ENCODE measurements at regions not wholly inside any gene's neighbourhood (a gene's known extent, or its start where the extent isn't known, plus 50 kb on each side); places are given as distances from the start of the nearest gene placed in this dataset.

- WGBS, 2 donors: 73 to 75% methylated on average over 2 of the region's 2 CpGs
- no peak overlapping the region for H3K27ac ChIP-seq
- H3K4me1 ChIP-seq: no peaks in the 10 kb centered on the region
- H3K27me3 ChIP-seq: no peaks in the 10 kb centered on the region
- H3K9me3 ChIP-seq: no peaks in the 10 kb centered on the region
- DNase-seq: no peak
- TF ChIP-seq EP300 (IDR thresholded peaks at IDR 0.05): no peak
- TF ChIP-seq, protein P1, sequence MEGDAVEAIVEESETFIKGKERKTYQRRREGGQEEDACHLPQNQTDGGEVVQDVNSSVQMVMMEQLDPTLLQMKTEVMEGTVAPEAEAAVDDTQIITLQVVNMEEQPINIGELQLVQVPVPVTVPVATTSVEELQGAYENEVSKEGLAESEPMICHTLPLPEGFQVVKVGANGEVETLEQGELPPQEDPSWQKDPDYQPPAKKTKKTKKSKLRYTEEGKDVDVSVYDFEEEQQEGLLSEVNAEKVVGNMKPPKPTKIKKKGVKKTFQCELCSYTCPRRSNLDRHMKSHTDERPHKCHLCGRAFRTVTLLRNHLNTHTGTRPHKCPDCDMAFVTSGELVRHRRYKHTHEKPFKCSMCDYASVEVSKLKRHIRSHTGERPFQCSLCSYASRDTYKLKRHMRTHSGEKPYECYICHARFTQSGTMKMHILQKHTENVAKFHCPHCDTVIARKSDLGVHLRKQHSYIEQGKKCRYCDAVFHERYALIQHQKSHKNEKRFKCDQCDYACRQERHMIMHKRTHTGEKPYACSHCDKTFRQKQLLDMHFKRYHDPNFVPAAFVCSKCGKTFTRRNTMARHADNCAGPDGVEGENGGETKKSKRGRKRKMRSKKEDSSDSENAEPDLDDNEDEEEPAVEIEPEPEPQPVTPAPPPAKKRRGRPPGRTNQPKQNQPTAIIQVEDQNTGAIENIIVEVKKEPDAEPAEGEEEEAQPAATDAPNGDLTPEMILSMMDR (IDR thresholded peaks at IDR 0.05): no peak
- TF ChIP-seq POLR2AphosphoS5 (IDR thresholded peaks at IDR 0.05): no peak
- H3K4me3 ChIP-seq: no peak overlapping the region
- no peak for ATAC-seq (ENCODE audit: low FRiP score in 2 of 2)
- no peaks in the 10 kb centered on the region for H3K36me3 ChIP-seq
Observed at GRCh38 chr12:118575730-118576129, 199.4 kb downstream of the SUDS3 start.

GRCh38 chr12:118581371-118581770 is 205.0 kb downstream of the SUDS3 start:
- H3K4me1 ChIP-seq: no peaks in the 10 kb centered on the region
- DNase-seq: no peak
- peaks cover 0 to 3% (median under 1%) of the 10 kb centered on the region in 4 donors for H3K9me3 ChIP-seq
- H3K36me3 ChIP-seq: no peaks in the 10 kb centered on the region
- no peaks in the 10 kb centered on the region for H3K27me3 ChIP-seq
- no peak overlapping the region for H3K4me3 ChIP-seq
- H3K27ac ChIP-seq: no peak overlapping the region
- no peak for ATAC-seq (ENCODE audit: low FRiP score in 2 of 2)
- TF ChIP-seq POLR2A (IDR thresholded peaks at IDR 0.05): no peak
- no peak for TF ChIP-seq EP300 (IDR thresholded peaks at IDR 0.05)
- TF ChIP-seq POLR2AphosphoS5 (IDR thresholded peaks at IDR 0.05): no peak
- TF ChIP-seq, protein P1 (IDR thresholded peaks at IDR 0.05): no peak
- 38 to 50% methylated on average over 1 of the region's 1 CpG for WGBS, 2 donors

DNA sequence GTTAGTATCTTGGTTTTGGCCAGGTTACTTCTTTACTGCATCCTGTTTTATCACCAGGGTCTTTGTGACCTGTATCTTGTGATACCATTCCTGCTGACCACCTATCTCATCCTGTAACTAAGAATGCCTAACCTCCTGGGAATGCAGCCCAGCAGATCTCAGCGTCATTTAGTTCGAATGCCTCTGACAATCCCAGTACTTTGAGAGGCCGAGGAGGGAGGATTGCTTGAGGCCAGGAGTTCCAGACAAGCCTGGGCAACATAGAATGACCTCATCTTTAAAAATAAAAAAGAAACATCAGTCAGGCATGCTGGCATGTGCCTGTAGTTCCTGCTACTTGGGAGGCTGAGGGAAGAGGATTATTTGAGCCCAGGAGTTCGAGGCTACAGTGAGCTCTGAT is 206.5 kb downstream of the SUDS3 start:
- H3K27ac ChIP-seq: no peak overlapping the region
- no peak for ATAC-seq (ENCODE audit: low FRiP score in 2 of 2)
- peaks cover 0 to 9% (median 2%) of the 10 kb centered on the region in 4 donors for H3K9me3 ChIP-seq
- DNase-seq: no peak
- no peak overlapping the region for H3K4me3 ChIP-seq
- WGBS, 2 donors: 71 to 80% methylated on average over 4 of the region's 4 CpGs
- H3K4me1 ChIP-seq: no peaks in the 10 kb centered on the region
- TF ChIP-seq EP300 (IDR thresholded peaks at IDR 0.05) (no peak), POLR2A (IDR thresholded peaks at IDR 0.05) (no peak), POLR2AphosphoS5 (IDR thresholded peaks at IDR 0.05) (no peak)
- TF ChIP-seq, protein P1 (IDR thresholded peaks at IDR 0.05): no peak
- no peaks in the 10 kb centered on the region for H3K36me3 ChIP-seq
- H3K27me3 ChIP-seq: no peaks in the 10 kb centered on the region

DNA sequence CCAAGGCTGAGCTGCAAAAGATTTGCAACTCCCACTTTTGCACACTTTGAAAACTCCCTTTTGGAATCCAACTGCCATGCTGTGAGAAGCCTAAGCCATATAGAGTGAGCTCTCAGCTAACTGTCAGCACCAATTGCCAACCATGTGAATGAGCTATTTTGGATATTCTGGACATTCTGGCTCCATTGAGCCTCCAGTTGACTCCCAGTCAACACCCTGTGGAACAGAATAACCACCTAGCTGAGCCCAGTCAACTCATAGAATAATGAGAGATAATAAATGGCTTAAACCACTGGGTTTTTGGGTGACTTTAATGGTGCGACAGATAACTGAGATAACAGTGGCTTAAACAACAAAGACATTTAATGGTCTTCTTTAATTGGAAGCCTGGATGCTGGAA is 210.1 kb downstream of the SUDS3 start:
- ATAC-seq (ENCODE audit: low FRiP score in 2 of 2): no peak
- no peak for DNase-seq
- H3K27me3 ChIP-seq: no peaks in the 10 kb centered on the region
- no peaks in the 10 kb centered on the region for H3K4me1 ChIP-seq
- H3K9me3 ChIP-seq: peaks cover 0 to 9% (median 2%) of the 10 kb centered on the region in 4 donors
- 81 to 87% methylated on average over 1 of the region's 1 CpG for WGBS, 2 donors
- H3K36me3 ChIP-seq: no peaks in the 10 kb centered on the region
- no peak overlapping the region for H3K27ac ChIP-seq
- TF ChIP-seq POLR2A (IDR thresholded peaks at IDR 0.05): no peak
- TF ChIP-seq, protein P1 (IDR thresholded peaks at IDR 0.05): no peak
- no peak for TF ChIP-seq POLR2AphosphoS5 (IDR thresholded peaks at IDR 0.05)
- TF ChIP-seq EP300 (IDR thresholded peaks at IDR 0.05): no peak
- no peak overlapping the region for H3K4me3 ChIP-seq

DNA sequence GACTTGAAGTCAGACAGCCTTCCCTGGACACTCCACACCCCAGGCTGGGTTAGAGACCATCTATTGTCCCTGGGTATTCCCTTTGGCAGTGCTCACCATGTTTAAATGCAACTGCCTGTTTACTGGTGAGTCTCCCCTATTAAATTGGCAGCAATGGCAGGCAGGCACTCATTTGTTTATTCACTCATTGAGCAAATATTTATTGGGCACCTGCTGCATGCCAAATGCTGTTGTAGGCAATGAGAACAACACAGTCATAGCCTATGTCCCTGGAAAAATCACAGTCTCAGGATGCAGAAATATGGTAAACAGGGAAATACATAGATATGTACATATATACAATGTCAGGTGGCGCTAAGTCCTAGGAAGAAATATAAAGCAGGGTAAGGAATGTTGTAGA is 212.8 kb downstream of the SUDS3 start:
- Histone ChIP-seq H3K27ac (no peak overlapping the region), H3K4me1 (no peaks in the 10 kb centered on the region), H3K4me3 (no peak overlapping the region), H3K9me3 (peaks cover 0 to 9% (median 2%) of the 10 kb centered on the region in 4 donors), H3K27me3 (no peaks in the 10 kb centered on the region), H3K36me3 (no peaks in the 10 kb centered on the region)
- ATAC-seq (ENCODE audit: low FRiP score in 2 of 2): no peak
- 90 to 92% methylated on average over 1 of the region's 1 CpG for WGBS, 2 donors
- TF ChIP-seq, protein P1 (IDR thresholded peaks at IDR 0.05): no peak
- TF ChIP-seq EP300 (IDR thresholded peaks at IDR 0.05) (no peak), POLR2A (IDR thresholded peaks at IDR 0.05) (no peak), POLR2AphosphoS5 (IDR thresholded peaks at IDR 0.05) (no peak)
- DNase-seq: no peak
